Naive B cell (primary cell): ENCODE measurements at regions not wholly inside any gene's neighbourhood (a gene's known extent, or its start where the extent isn't known, plus 50 kb on each side); places are given as distances from the start of the nearest gene placed in this dataset.

Experiments
- ATAC-seq, 2 donors: fragments of 150-1000 bp; cut with Tn5 transposase; 2 replicates each; pipeline ENCODE4 v1.10.0; 2021; ENCODE audit warnings: low read depth in 2 of 2, mild to moderate bottlenecking in 2 of 2, moderate library complexity in 2 of 2
- DNase-seq: peaks from one replicate; pipeline ENCODE4 v3.0.0; 2022
- H3K27ac Mint-ChIP-seq, 6 donors: one replicate each; pipeline ENCODE4 v1.8.0; 2020 to 2022; ENCODE audit warnings: mild to moderate bottlenecking in 6 of 6, mixed read lengths in 6 of 6, moderate library complexity in 5 of 6, inconsistent platforms in 2 of 6
- H3K27me3 Mint-ChIP-seq, 3 donors: one replicate each; pipeline ENCODE4 v1.8.0; 2021 to 2022; ENCODE audit warnings: mixed read lengths in 3 of 3, mild to moderate bottlenecking in 1 of 3
- H3K36me3 Mint-ChIP-seq, 2 donors: one replicate each; pipeline ENCODE4 v1.8.0; 2020 to 2022; ENCODE audit warnings: mixed read lengths in 2 of 2, inconsistent platforms in 1 of 2, mild to moderate bottlenecking in 1 of 2
- H3K4me1 Mint-ChIP-seq, 3 donors: one replicate each; pipeline ENCODE4 v1.8.0; 2020 to 2022; ENCODE audit warnings: mixed read lengths in 3 of 3, inconsistent platforms in 1 of 3, mild to moderate bottlenecking in 1 of 3, moderate library complexity in 1 of 3
- H3K4me3 Mint-ChIP-seq, 8 donors: one replicate each; pipeline ENCODE4 v1.8.0; 2020 to 2022; ENCODE audit warnings: mild to moderate bottlenecking in 8 of 8, mixed read lengths in 8 of 8, moderate library complexity in 8 of 8, inconsistent platforms in 2 of 8
- H3K9me3 Mint-ChIP-seq, 7 donors: one replicate each; pipeline ENCODE4 v1.8.0; 2020 to 2022; ENCODE audit warnings: mixed read lengths in 7 of 7, mild to moderate bottlenecking in 5 of 7, inconsistent platforms in 2 of 7, moderate library complexity in 1 of 7

- Mint-ChIP-seq H3K27me3 (no peaks in the 10 kb centered on the region), H3K36me3 (no peaks in the 10 kb centered on the region), H3K4me1 (peaks cover 0 to 4% (median 0%) of the 10 kb centered on the region in 3 donors), H3K9me3 (peaks cover 0 to 4% (median 0%) of the 10 kb centered on the region in 7 donors), H3K27ac (no peak overlapping the region), H3K4me3 (no peak overlapping the region)
- DNase-seq (no peak), ATAC-seq (no peak)
Measured at GRCh38 chr18:61085761-61086160, 247.5 kb upstream of the CDH20 start.

- ATAC-seq, result no peak
- H3K27ac Mint-ChIP-seq, result no peak overlapping the region
Measured at GRCh38 chr18:61086657-61087056, 246.6 kb upstream of the CDH20 start.

GRCh38 chr18:61091379-61091778, 241.9 kb upstream of the CDH20 start:
- no peak overlapping the region for H3K4me3 Mint-ChIP-seq
- H3K36me3 Mint-ChIP-seq, result no peaks in the 10 kb centered on the region
- no peak overlapping the region for H3K27ac Mint-ChIP-seq
- H3K9me3 Mint-ChIP-seq, result peaks cover 0 to 4% (median 0%) of the 10 kb centered on the region in 7 donors
- ATAC-seq (no peak), DNase-seq (no peak)
- H3K4me1 Mint-ChIP-seq, result peaks cover 0 to 4% (median 0%) of the 10 kb centered on the region in 3 donors
- no peaks in the 10 kb centered on the region for H3K27me3 Mint-ChIP-seq

More at GRCh38 chr18:61086657-61087056, 246.6 kb upstream of the CDH20 start:
- DNase-seq, result no peak
- Mint-ChIP-seq H3K9me3 (peaks cover 0 to 4% (median 0%) of the 10 kb centered on the region in 7 donors), H3K36me3 (no peaks in the 10 kb centered on the region), H3K27me3 (no peaks in the 10 kb centered on the region), H3K4me3 (no peak overlapping the region), H3K4me1 (peaks cover 0 to 4% (median 0%) of the 10 kb centered on the region in 3 donors)

GRCh38 chr18:61093965-61094364, 239.3 kb upstream of the CDH20 start:
- Mint-ChIP-seq H3K9me3 (no peaks in the 10 kb centered on the region), H3K27ac (no peak overlapping the region), H3K4me3 (no peak overlapping the region), H3K36me3 (no peaks in the 10 kb centered on the region), H3K4me1 (no peaks in the 10 kb centered on the region), H3K27me3 (peaks cover 0 to 5% (median 0%) of the 10 kb centered on the region in 3 donors)
- ATAC-seq (no peak), DNase-seq (no peak)

- no peaks in the 10 kb centered on the region for H3K36me3 Mint-ChIP-seq
- no peak overlapping the region for H3K4me3 Mint-ChIP-seq
- H3K27me3 Mint-ChIP-seq, result peaks cover 0 to 5% (median 0%) of the 10 kb centered on the region in 3 donors
- no peaks in the 10 kb centered on the region for H3K4me1 Mint-ChIP-seq
- DNase-seq (no peak), ATAC-seq (no peak)
- H3K27ac Mint-ChIP-seq, result no peak overlapping the region
- H3K9me3 Mint-ChIP-seq, result no peaks in the 10 kb centered on the region
Measured at GRCh38 chr18:61096226-61096625, 237.0 kb upstream of the CDH20 start.

GRCh38 chr18:61107113-61107512, 226.1 kb upstream of the CDH20 start:
- no peaks in the 10 kb centered on the region for H3K4me1 Mint-ChIP-seq
- no peaks in the 10 kb centered on the region for H3K36me3 Mint-ChIP-seq
- no peak overlapping the region for H3K27ac Mint-ChIP-seq
- H3K9me3 Mint-ChIP-seq, result no peaks in the 10 kb centered on the region
- ATAC-seq (no peak), DNase-seq (no peak)
- H3K4me3 Mint-ChIP-seq, result no peak overlapping the region
- no peaks in the 10 kb centered on the region for H3K27me3 Mint-ChIP-seq

GRCh38 chr18:61108706-61109105, 224.5 kb upstream of the CDH20 start:
- H3K4me1 Mint-ChIP-seq, result no peaks in the 10 kb centered on the region
- H3K4me3 Mint-ChIP-seq, result no peak overlapping the region
- no peaks in the 10 kb centered on the region for H3K27me3 Mint-ChIP-seq
- no peaks in the 10 kb centered on the region for H3K36me3 Mint-ChIP-seq
- ATAC-seq, result no peak
- H3K27ac Mint-ChIP-seq, result no peak overlapping the region
- no peak for DNase-seq
- no peaks in the 10 kb centered on the region for H3K9me3 Mint-ChIP-seq

- H3K27me3 Mint-ChIP-seq, result no peaks in the 10 kb centered on the region
- no peak for ATAC-seq
- H3K27ac Mint-ChIP-seq, result no peak overlapping the region
- no peaks in the 10 kb centered on the region for H3K4me1 Mint-ChIP-seq
- H3K36me3 Mint-ChIP-seq, result no peaks in the 10 kb centered on the region
- peaks cover 0 to 4% (median 3%) of the 10 kb centered on the region in 7 donors for H3K9me3 Mint-ChIP-seq
- DNase-seq, result no peak
- no peak overlapping the region for H3K4me3 Mint-ChIP-seq
Measured at GRCh38 chr18:61123309-61123708, 209.9 kb upstream of the CDH20 start.

- Mint-ChIP-seq H3K36me3 (no peaks in the 10 kb centered on the region), H3K4me3 (no peak overlapping the region), H3K9me3 (peaks cover 0 to 4% (median 0%) of the 10 kb centered on the region in 7 donors), H3K4me1 (no peaks in the 10 kb centered on the region), H3K27ac (no peak overlapping the region), H3K27me3 (no peaks in the 10 kb centered on the region)
- no peak for DNase-seq
- no peak for ATAC-seq
Measured at GRCh38 chr18:61127714-61128467, 205.3 kb upstream of the CDH20 start.

GRCh38 chr18:61129001-61129400, 204.2 kb upstream of the CDH20 start:
- no peak overlapping the region for H3K4me3 Mint-ChIP-seq
- H3K9me3 Mint-ChIP-seq, result peaks cover 0 to 4% (median 0%) of the 10 kb centered on the region in 7 donors
- ATAC-seq, result no peak
- no peak for DNase-seq
- H3K27me3 Mint-ChIP-seq, result no peaks in the 10 kb centered on the region
- no peaks in the 10 kb centered on the region for H3K4me1 Mint-ChIP-seq
- H3K27ac Mint-ChIP-seq, result no peak overlapping the region
- H3K36me3 Mint-ChIP-seq, result no peaks in the 10 kb centered on the region

- Mint-ChIP-seq H3K4me1 (no peaks in the 10 kb centered on the region), H3K27ac (peak overlapping the region in 1 of 6 donors; percentile 33), H3K4me3 (no peak overlapping the region), H3K36me3 (no peaks in the 10 kb centered on the region), H3K27me3 (no peaks in the 10 kb centered on the region), H3K9me3 (no peaks in the 10 kb centered on the region)
- DNase-seq, result no peak
- ATAC-seq, result no peak
Measured at GRCh38 chr18:61132031-61132430, 201.2 kb upstream of the CDH20 start.

GRCh38 chr18:61133783-61134182, 199.4 kb upstream of the CDH20 start:
- no peak overlapping the region for H3K27ac Mint-ChIP-seq
- DNase-seq (no peak), ATAC-seq (no peak)
- no peaks in the 10 kb centered on the region for H3K4me1 Mint-ChIP-seq
- no peak overlapping the region for H3K4me3 Mint-ChIP-seq
- H3K9me3 Mint-ChIP-seq, result peaks cover 0 to 4% (median 0%) of the 10 kb centered on the region in 7 donors
- H3K27me3 Mint-ChIP-seq, result no peaks in the 10 kb centered on the region
- H3K36me3 Mint-ChIP-seq, result no peaks in the 10 kb centered on the region

- no peaks in the 10 kb centered on the region for H3K36me3 Mint-ChIP-seq
- H3K4me1 Mint-ChIP-seq, result no peaks in the 10 kb centered on the region
- no peaks in the 10 kb centered on the region for H3K27me3 Mint-ChIP-seq
- peaks cover 0 to 10% (median 1%) of the 10 kb centered on the region in 7 donors for H3K9me3 Mint-ChIP-seq
- no peak overlapping the region for H3K27ac Mint-ChIP-seq
- ATAC-seq (no peak), DNase-seq (no peak)
- no peak overlapping the region for H3K4me3 Mint-ChIP-seq
Measured at GRCh38 chr18:61136711-61137251, 196.4 kb upstream of the CDH20 start.

- no peaks in the 10 kb centered on the region for H3K27me3 Mint-ChIP-seq
- H3K36me3 Mint-ChIP-seq, result no peaks in the 10 kb centered on the region
- no peak for DNase-seq
- no peak overlapping the region for H3K4me3 Mint-ChIP-seq
- peak overlapping the region in 1 of 6 donors; percentile 1 for H3K27ac Mint-ChIP-seq
- no peak for ATAC-seq
- H3K4me1 Mint-ChIP-seq, result no peaks in the 10 kb centered on the region
- H3K9me3 Mint-ChIP-seq, result peaks cover 0 to 14% (median 7%) of the 10 kb centered on the region in 7 donors
Measured at GRCh38 chr18:61141691-61142090, 191.5 kb upstream of the CDH20 start.
